Suppressor macrophage (primary cell): ENCODE measurements at regions not wholly inside any gene's neighbourhood (a gene's known extent, or its start where the extent isn't known, plus 50 kb on each side); places are given as distances from the start of the nearest gene placed in this dataset.
A peak's percentile ranks its signal among the peaks of the same experiment; 100 is the strongest.

Source experiments
- DNase-seq, 4 experiments: peaks; one replicate each; pipeline ENCODE4 v3.0.0-alpha.2; 2020 to 2022

DNA sequence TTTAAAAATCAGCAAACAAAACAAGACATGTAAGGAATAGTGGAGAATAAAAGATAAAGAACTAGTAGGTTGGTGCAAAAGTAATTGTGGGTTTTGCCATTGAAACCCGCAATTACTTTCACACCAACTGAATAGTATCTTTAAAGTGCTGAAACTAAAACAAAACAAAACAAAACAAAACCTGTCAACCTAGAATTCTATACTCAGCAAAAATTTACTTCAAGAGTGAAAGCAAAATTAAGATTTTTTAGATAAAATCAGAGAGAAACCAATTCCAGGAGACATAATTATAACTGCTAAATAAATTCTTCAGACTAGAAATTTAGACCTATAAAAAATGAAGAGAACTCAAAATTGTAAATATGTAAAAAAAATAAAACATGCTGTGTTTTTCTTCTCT, 114.0 kb upstream of the TSPAN2 start:
- DNase-seq = no peak

- DNase-seq = no peak
Observed at GRCh38 chr1:115201598-115201997, 112.3 kb upstream of the TSPAN2 start.

- DNase-seq = no peak
Observed at GRCh38 chr1:115199416-115200132, 110.3 kb upstream of the TSPAN2 start.

DNA sequence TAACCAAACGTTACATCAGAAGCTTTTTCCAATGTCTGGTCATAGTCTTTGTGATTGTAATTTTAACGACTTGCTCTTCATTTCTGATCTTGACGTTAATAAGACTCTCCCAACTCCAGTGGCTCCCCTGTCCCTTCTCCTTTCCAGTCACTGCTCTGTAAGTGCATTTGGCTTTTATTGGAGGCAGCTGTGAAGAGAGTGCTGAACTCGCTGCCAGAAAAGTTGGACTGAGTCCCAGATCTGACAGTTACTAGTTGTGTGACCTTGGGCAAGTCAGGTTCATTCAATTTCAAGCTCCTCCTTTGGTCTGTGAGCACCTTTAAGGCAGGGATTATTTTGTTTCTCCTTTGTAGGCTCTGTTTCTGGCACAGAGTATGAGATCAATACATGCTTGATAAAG, 109.6 kb upstream of the TSPAN2 start:
- no peak for DNase-seq

DNA sequence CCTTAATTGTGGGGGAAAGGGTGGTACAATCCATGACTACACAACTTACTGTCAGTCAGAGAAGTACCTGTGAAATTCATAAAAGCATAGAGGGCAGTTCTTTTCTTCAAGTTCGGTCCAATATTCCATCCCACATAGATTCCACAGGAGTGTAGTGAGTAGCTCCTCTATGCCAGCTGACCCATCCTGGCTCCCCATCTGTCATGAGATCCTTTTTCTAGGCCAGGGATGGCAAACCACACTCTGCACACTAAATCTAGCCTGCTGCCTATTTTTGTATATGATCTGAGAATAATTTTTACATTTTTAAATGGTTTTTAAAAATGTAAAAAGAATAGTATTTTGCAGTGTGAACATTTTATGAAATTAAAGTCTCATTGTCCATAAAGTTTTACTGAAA, 107.0 kb upstream of the TSPAN2 start:
- DNase-seq = no peak

DNA sequence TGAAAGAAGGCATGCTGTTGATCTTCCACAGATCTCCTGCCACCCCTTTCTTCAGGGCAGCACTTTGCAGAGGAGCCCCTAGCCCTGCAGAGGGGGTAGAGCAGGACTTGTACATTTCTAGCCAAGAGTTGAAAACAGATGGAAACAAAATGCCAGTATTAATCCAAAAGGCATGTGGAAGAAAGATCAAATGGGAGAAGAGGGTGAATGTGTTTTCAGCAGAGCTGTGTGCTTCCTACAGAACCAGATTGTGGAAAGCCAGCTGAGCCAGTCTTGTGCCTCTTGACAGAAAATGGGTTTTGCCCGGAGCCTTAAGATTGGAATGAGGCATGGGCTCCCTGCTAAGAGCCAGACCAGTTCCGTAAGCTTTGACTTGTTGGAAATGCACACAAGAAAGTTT, 105.2 kb upstream of the TSPAN2 start:
- DNase-seq = no peak

DNA sequence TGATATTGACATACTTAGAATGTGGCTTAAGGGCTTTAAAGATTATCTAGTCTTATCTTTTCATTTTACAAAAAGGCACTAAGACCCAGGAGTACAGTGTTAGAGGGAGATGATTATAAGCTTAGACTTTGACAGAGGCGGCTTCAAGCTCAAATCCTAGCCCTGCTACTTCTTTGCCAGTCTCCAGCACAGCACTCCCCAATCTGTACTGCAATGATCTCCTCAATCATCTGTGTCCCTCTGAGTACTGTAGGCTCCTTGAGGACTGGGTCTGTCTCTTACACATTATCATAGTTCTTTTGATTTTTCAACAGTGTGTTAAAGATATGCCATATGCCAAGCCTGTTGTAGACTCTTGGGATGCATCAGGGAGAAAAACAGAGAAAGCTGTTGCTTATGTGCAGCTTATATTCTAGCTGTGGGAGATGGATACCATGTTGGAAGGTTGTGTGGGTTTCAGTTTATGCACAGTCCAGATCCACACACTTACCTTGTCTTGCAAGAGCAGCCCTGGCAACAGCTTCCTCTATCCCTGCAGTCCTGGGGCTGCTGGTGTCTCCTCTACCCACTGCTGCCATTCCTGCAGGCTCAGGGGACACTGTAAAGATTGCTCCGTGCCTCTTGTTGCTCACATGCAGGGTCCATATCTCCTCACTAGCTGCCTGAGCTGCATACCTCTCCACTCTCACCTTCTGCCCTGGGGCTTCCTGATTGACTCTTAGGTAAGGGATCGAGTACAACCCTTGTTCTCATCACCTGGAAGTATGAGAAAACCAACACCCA, 103.9 kb upstream of the TSPAN2 start:
- no peak for DNase-seq

GRCh38 chr1:115192200-115192767, 103.0 kb upstream of the TSPAN2 start:
- no peak for DNase-seq

- no peak for DNase-seq
Observed at GRCh38 chr1:115191691-115192090, 102.4 kb upstream of the TSPAN2 start.

GRCh38 chr1:115190540-115191170, 101.4 kb upstream of the TSPAN2 start:
- no peak for DNase-seq

- DNase-seq = no peak
Observed at GRCh38 chr1:115189814-115190539, 100.7 kb upstream of the TSPAN2 start.

- DNase-seq = no peak
Observed at GRCh38 chr1:115188680-115189395, 99.5 kb upstream of the TSPAN2 start.

- DNase-seq = no peak
Observed at GRCh38 chr1:115186711-115187265, 97.5 kb upstream of the TSPAN2 start.

GRCh38 chr1:115185336-115185735, 96.0 kb upstream of the TSPAN2 start:
- no peak for DNase-seq

DNA sequence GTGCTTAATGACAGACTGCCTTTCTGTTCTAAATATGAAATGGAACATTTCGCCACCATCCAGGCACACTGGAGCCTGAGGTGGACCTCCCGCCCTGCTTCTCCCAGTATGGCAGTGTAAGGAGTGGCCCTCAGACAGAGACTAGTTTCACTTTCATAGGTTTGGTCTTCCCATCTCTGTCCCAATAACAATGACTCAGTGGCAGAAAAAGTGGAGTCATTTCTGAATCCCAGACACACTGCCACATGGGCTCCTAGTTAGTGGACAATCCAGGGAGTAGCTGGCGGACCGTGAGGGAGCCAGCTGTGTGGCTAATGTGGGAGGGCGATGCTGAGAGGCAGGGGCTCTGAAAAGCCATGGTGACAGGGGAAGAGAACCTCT, 95.6 kb upstream of the TSPAN2 start:
- DNase-seq = no peak

- DNase-seq = no peak
Observed at GRCh38 chr1:115184260-115184950, 95.1 kb upstream of the TSPAN2 start.

- peak in 3 of 4 experiments; percentile 11 to 40 (median 30) for DNase-seq
Observed at GRCh38 chr1:115183721-115184259, 94.5 kb upstream of the TSPAN2 start.

DNA sequence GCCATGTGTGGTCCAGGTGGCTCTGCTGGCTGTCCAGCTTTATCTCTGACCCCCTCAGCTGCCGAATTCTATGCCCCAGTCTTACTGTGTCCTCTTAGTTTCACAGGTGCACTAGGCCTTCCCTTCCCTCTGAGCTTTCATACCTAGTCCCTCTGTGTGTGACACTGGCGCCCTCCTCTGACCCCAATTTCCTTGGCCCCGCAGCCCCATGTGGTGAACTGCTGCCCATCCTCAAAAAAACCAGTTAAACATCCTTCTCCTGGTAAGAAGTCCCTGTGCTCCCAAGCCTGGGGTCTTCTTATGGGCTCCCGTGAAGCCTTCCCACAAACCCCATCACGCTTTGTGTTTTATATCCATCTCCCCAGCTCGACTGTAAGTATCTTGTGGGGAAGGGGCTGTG, 93.9 kb upstream of the TSPAN2 start:
- no peak for DNase-seq

DNA sequence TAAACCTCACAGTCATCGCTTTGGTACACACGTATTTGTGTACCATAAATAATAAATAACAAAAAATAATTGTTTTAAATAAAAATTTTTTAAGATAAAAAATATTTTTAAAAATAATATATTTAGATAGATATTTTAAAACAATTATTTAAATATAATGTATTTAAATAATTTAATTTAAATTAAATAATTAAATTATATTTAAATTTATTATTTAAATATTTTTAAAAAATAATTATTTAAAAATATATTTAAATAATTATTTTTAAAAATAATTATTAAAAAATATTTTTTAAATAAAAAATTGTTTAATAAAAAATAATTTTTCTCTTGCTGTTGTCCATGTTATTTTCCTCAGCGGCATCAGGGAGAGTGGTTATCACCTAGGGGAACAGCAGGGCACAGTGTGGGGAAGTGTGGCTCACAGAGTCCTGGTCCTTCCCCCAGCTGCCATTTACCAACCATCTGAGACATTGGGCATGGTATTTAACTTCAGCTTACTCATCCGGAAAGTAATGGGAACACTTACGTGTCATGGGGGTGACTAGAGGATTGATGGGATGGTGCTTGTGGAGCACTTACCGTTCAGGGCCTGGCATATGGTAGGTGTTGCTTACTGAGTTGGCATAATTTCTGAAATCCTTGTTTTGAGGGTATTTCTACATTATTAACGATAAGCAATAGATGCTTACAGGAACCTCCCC, 92.9 kb upstream of the TSPAN2 start:
- DNase-seq = no peak

- no peak for DNase-seq
Observed at GRCh38 chr1:115181231-115181630, 91.9 kb upstream of the TSPAN2 start.
